ENCODE measurements at regions not wholly inside any gene's neighbourhood (a gene's known extent, or its start where the extent isn't known, plus 50 kb on each side); places are given as distances from the start of the nearest gene placed in this dataset.

GRCh38 chr2:216974321-216975302 lies 114.7 kb upstream of the TNP1 start:
- H3K4me3 Mint-ChIP-seq (ENCODE audit: unreplicated experiment) = no peak overlapping the region
- no peak for DNase-seq (ENCODE audit: low read depth)
- no peak overlapping the region for H2AFZ ChIP-seq (ENCODE audit: low read depth, low read length)
- no peak overlapping the region for H3K9ac ChIP-seq (ENCODE audit: low read length)
- TF ChIP-seq EZH2 (IDR thresholded peaks at IDR 0.05; ENCODE audit: insufficient read depth, low read length) = no peak
- TF ChIP-seq CTCF (IDR thresholded peaks at IDR 0.05; ENCODE audit: insufficient read depth, low read depth, low read length) = no peak
- H3K4me1 Mint-ChIP-seq (ENCODE audit: low read depth, unreplicated experiment) = no peaks in the 10 kb centered on the region
- H3K9me3 ChIP-seq (ENCODE audit: insufficient read depth, low read depth, low read length) = no peaks in the 10 kb centered on the region
- H3K27me3 Mint-ChIP-seq (ENCODE audit: low read depth, unreplicated experiment) = peaks cover 8% of the 10 kb centered on the region
- peaks cover 14% of the 10 kb centered on the region for H3K9me3 Mint-ChIP-seq (ENCODE audit: unreplicated experiment)
- no peaks in the 10 kb centered on the region for H3K79me2 ChIP-seq (ENCODE audit: insufficient read depth, low read length)
- H3K4me2 ChIP-seq (ENCODE audit: low read length) = no peak overlapping the region
- H3K4me1 ChIP-seq (ENCODE audit: insufficient read depth, low read length) = no peaks in the 10 kb centered on the region
- no peaks in the 10 kb centered on the region for H3K36me3 Mint-ChIP-seq (ENCODE audit: low read depth, unreplicated experiment)
- no peaks in the 10 kb centered on the region for H3K36me3 ChIP-seq (ENCODE audit: insufficient read depth, low read length)
- H3K27ac Mint-ChIP-seq (ENCODE audit: unreplicated experiment) = no peak overlapping the region
- H3K27ac ChIP-seq (ENCODE audit: low read depth, low read length) = no peak overlapping the region
- no peaks in the 10 kb centered on the region for H4K20me1 ChIP-seq (ENCODE audit: insufficient read depth, low read length)
- FAIRE-seq = no peak
- no peak overlapping the region for H3K4me3 ChIP-seq (ENCODE audit: insufficient read depth, low read depth, low read length)
- no peaks in the 10 kb centered on the region for H3K27me3 ChIP-seq (ENCODE audit: insufficient read depth, low read length)

- Mint-ChIP-seq H3K36me3 (ENCODE audit: low read depth, unreplicated experiment) (no peaks in the 10 kb centered on the region), H3K27me3 (ENCODE audit: low read depth, unreplicated experiment) (peaks cover 13% of the 10 kb centered on the region), H3K4me3 (ENCODE audit: unreplicated experiment) (no peak overlapping the region), H3K9me3 (ENCODE audit: unreplicated experiment) (peaks cover 8% of the 10 kb centered on the region), H3K4me1 (ENCODE audit: low read depth, unreplicated experiment) (no peaks in the 10 kb centered on the region), H3K27ac (ENCODE audit: unreplicated experiment) (no peak overlapping the region)
- Histone ChIP-seq H3K27me3 (ENCODE audit: insufficient read depth, low read length) (no peaks in the 10 kb centered on the region), H4K20me1 (ENCODE audit: insufficient read depth, low read length) (no peaks in the 10 kb centered on the region), H3K4me2 (ENCODE audit: low read length) (no peak overlapping the region), H3K4me1 (ENCODE audit: insufficient read depth, low read length) (no peaks in the 10 kb centered on the region), H3K27ac (ENCODE audit: low read depth, low read length) (no peak overlapping the region), H3K36me3 (ENCODE audit: insufficient read depth, low read length) (no peaks in the 10 kb centered on the region), H3K4me3 (ENCODE audit: insufficient read depth, low read depth, low read length) (no peak overlapping the region), H3K79me2 (ENCODE audit: insufficient read depth, low read length) (no peaks in the 10 kb centered on the region), H3K9me3 (ENCODE audit: insufficient read depth, low read depth, low read length) (no peaks in the 10 kb centered on the region), H2AFZ (ENCODE audit: low read depth, low read length) (no peak overlapping the region), H3K9ac (ENCODE audit: low read length) (no peak overlapping the region)
- no peak for TF ChIP-seq EZH2 (IDR thresholded peaks at IDR 0.05; ENCODE audit: insufficient read depth, low read length)
- no peak for TF ChIP-seq CTCF (IDR thresholded peaks at IDR 0.05; ENCODE audit: insufficient read depth, low read depth, low read length)
- DNase-seq (ENCODE audit: low read depth) (no peak), FAIRE-seq (no peak)
These were observed 111.7 kb upstream of the TNP1 start for GRCh38 chr2:216971593-216971992.
